ENCODE measurements at regions not wholly inside any gene's neighbourhood (a gene's known extent, or its start where the extent isn't known, plus 50 kb on each side); places are given as distances from the start of the nearest gene placed in this dataset.

DNA sequence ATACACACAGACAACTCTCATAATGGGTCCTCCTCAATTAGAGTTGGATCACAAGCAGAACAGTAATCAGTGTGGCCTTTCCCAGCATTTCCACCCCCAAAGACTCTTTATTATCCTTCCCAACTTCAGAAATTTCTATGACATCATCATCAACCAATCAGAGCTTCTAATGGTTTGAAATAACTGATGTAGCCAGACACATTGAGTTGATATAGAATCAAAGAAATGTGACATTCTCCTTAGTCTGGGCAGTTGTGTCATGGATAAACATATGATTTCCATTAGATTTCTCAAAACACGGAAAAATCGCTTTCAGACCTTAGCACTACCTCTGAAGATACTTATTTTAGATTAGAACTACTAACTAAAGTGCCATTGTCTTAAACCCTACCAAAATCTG is 75.7 kb upstream of the NFIB start:
- TF ChIP-seq, protein P1, sequence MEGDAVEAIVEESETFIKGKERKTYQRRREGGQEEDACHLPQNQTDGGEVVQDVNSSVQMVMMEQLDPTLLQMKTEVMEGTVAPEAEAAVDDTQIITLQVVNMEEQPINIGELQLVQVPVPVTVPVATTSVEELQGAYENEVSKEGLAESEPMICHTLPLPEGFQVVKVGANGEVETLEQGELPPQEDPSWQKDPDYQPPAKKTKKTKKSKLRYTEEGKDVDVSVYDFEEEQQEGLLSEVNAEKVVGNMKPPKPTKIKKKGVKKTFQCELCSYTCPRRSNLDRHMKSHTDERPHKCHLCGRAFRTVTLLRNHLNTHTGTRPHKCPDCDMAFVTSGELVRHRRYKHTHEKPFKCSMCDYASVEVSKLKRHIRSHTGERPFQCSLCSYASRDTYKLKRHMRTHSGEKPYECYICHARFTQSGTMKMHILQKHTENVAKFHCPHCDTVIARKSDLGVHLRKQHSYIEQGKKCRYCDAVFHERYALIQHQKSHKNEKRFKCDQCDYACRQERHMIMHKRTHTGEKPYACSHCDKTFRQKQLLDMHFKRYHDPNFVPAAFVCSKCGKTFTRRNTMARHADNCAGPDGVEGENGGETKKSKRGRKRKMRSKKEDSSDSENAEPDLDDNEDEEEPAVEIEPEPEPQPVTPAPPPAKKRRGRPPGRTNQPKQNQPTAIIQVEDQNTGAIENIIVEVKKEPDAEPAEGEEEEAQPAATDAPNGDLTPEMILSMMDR (IDR thresholded peaks at IDR 0.05), result no peak
- no peak overlapping the region for H3K4me3 ChIP-seq (ENCODE audit: low read depth, low read length)
- H3K27me3 ChIP-seq (ENCODE audit: control insufficient read depth, insufficient read depth, low read length), result no peaks in the 10 kb centered on the region
- no peak overlapping the region for H2AFZ ChIP-seq
- H3K36me3 ChIP-seq (ENCODE audit: control insufficient read depth, insufficient read depth, low read length), result no peaks in the 10 kb centered on the region
- peaks cover 5% of the 10 kb centered on the region for H3K9me3 ChIP-seq (ENCODE audit: control insufficient read depth, low read length)
- no peaks in the 10 kb centered on the region for H3K79me2 ChIP-seq
- H3K27ac ChIP-seq, result no peak overlapping the region
- no peaks in the 10 kb centered on the region for H3K4me1 ChIP-seq
- no peak overlapping the region for H3K4me2 ChIP-seq (ENCODE audit: low read length)
- H3K9ac ChIP-seq, result no peak overlapping the region

DNA sequence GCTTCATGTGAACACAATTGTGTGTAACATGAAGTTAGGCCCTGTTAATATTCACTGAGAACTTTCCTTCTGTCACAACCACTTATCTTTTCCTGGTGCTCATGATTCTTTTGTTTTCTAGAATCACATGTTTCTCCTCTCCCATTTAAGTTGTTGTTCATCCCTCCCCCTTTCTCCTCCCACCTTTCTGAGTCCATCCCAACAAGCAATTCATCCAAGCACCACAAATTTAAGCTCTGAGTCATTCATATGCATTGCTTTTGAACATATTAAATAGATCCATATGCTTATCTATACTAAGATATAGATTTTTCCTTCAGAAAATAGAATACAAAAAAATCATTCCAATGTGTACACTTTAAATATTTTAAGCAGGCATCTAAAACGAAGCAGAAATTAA is 75.2 kb upstream of the NFIB start:
- Histone ChIP-seq H3K4me1 (no peaks in the 10 kb centered on the region), H2AFZ (no peak overlapping the region), H3K9ac (no peak overlapping the region), H3K36me3 (ENCODE audit: control insufficient read depth, insufficient read depth, low read length) (no peaks in the 10 kb centered on the region), H3K27ac (no peak overlapping the region), H3K4me3 (ENCODE audit: low read depth, low read length) (no peak overlapping the region), H3K4me2 (ENCODE audit: low read length) (no peak overlapping the region), H3K27me3 (ENCODE audit: control insufficient read depth, insufficient read depth, low read length) (no peaks in the 10 kb centered on the region), H3K79me2 (no peaks in the 10 kb centered on the region), H3K9me3 (ENCODE audit: control insufficient read depth, low read length) (peaks cover 5% of the 10 kb centered on the region)
- TF ChIP-seq, protein P1 (IDR thresholded peaks at IDR 0.05), result no peak

DNA sequence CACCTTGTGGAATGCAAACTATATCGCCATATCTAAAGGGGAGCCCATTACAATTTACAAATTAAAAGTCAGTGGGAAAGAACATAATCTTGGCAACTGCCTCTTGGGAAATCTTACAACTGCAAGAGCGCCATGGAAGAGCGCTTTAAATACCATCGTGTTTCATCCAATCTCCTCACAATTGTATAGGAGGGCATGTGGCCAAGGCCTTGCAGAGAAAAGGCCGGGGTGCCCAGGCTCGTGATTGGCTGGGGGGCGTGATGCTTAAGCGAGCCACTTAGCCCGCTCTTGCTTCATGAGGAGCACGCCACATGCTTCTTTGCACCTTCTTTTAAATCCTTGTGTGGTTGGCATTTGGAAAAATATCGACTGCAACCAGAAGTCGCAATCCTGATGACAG is 69.8 kb upstream of the NFIB start:
- H3K4me3 ChIP-seq (ENCODE audit: low read depth, low read length), result no peak overlapping the region
- H3K9me3 ChIP-seq (ENCODE audit: control insufficient read depth, low read length), result no peaks in the 10 kb centered on the region
- no peak overlapping the region for H3K9ac ChIP-seq
- H3K27ac ChIP-seq, result no peak overlapping the region
- H2AFZ ChIP-seq, result no peak overlapping the region
- H3K36me3 ChIP-seq (ENCODE audit: control insufficient read depth, insufficient read depth, low read length), result no peaks in the 10 kb centered on the region
- TF ChIP-seq, protein P1 (IDR thresholded peaks at IDR 0.05), result no peak
- no peak overlapping the region for H3K4me2 ChIP-seq (ENCODE audit: low read length)
- H3K4me1 ChIP-seq, result no peaks in the 10 kb centered on the region
- no peaks in the 10 kb centered on the region for H3K79me2 ChIP-seq
- no peaks in the 10 kb centered on the region for H3K27me3 ChIP-seq (ENCODE audit: control insufficient read depth, insufficient read depth, low read length)

DNA sequence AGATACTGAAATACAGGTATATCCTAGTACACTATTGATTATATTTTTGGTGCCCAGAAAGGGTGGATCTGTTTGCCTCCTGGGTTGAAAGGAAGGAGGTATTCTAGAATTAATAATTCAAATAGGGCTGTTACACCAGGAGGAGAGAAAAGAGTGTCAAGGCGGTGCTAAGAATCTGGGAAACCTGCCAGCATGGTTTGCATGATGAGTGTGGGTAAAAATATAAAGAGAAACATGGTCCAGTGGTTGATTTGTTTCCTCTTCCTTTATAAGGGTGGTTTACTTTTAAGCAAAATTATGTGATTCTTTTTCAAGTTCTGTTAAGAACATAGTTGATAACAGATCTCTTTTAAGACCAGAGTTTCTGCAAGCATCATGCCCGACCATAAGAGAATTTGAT is 69.4 kb upstream of the NFIB start:
- Histone ChIP-seq H3K9me3 (ENCODE audit: control insufficient read depth, low read length) (no peaks in the 10 kb centered on the region), H3K27ac (no peak overlapping the region), H3K79me2 (no peaks in the 10 kb centered on the region), H3K36me3 (ENCODE audit: control insufficient read depth, insufficient read depth, low read length) (no peaks in the 10 kb centered on the region), H3K9ac (no peak overlapping the region), H3K4me3 (ENCODE audit: low read depth, low read length) (no peak overlapping the region), H2AFZ (no peak overlapping the region), H3K4me2 (ENCODE audit: low read length) (no peak overlapping the region), H3K4me1 (no peaks in the 10 kb centered on the region), H3K27me3 (ENCODE audit: control insufficient read depth, insufficient read depth, low read length) (no peaks in the 10 kb centered on the region)
- TF ChIP-seq, protein P1 (IDR thresholded peaks at IDR 0.05), result no peak

DNA sequence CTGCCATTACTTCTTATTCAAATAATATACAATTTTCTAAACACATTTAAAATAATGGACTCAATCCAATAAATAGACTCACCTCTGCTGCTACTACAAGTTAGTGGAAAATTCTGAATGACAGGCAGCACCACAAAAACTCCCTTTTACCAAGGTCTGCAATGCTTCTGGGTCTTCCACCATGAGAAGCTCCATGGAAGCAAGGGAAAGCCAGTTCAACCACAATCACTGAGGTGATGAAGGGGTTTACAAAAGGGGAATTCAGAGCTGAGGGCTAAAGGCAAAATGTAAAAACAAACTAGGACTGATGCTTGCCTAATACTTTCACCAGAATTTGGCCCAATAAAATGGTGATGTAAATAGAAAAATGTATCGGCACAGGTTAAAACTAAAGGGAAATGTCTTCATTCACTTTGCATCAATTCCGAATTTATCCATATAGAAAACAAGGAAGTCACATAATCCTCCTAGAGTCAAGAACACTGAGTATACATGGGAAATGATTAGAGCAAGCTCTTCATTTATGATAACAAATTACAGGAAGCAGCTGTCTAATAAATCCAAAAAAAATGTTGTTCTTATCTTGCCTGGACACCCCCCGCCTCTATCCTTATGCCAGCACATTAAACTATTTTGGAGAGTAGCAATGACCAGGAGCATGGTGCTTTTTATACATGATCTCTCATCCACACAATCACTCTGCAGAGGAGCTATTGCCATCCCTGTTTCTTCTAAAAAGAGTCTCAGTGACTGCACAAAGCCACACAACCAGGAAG is 66.3 kb upstream of the NFIB start:
- Histone ChIP-seq H3K4me1 (no peaks in the 10 kb centered on the region), H3K9me3 (ENCODE audit: control insufficient read depth, low read length) (no peaks in the 10 kb centered on the region), H3K9ac (no peak overlapping the region), H3K4me3 (ENCODE audit: low read depth, low read length) (no peak overlapping the region), H3K36me3 (ENCODE audit: control insufficient read depth, insufficient read depth, low read length) (no peaks in the 10 kb centered on the region), H2AFZ (no peak overlapping the region), H3K27ac (no peak overlapping the region), H3K4me2 (ENCODE audit: low read length) (no peak overlapping the region), H3K79me2 (no peaks in the 10 kb centered on the region), H3K27me3 (ENCODE audit: control insufficient read depth, insufficient read depth, low read length) (no peaks in the 10 kb centered on the region)
- TF ChIP-seq, protein P1 (IDR thresholded peaks at IDR 0.05), result no peak
